GM23248 (cell line): ENCODE measurements at regions not wholly inside any gene's neighbourhood (a gene's known extent, or its start where the extent isn't known, plus 50 kb on each side); places are given as distances from the start of the nearest gene placed in this dataset.

Experiments
- DNase-seq: peaks from one replicate; pipeline ENCODE4 v3.0.0-alpha.2; 2015
- H2AFZ ChIP-seq: fragments of 200-600 bp; sonication (generic); 2 replicates; pipeline ENCODE4 v1.6.1; 2016; ENCODE audit warnings: antibody characterized with exemption
- H3F3A ChIP-seq: fragments of 200-600 bp; sonication (generic); 2 replicates; pipeline ENCODE4 v1.6.1; 2016; ENCODE audit warnings: mild to moderate bottlenecking, antibody characterized with exemption, mixed run types; ENCODE audit not compliant: insufficient read depth
- H3K27ac ChIP-seq: fragments of 200-600 bp; sonication (generic); 2 replicates; pipeline ENCODE4 v1.5.1; 2016; ENCODE audit warnings: mild to moderate bottlenecking
- H3K27me3 ChIP-seq: fragments of 200-600 bp; sonication (generic); replicated peaks from 2 replicates; pipeline ENCODE4 v1.6.1; 2016; ENCODE audit warnings: mild to moderate bottlenecking; ENCODE audit not compliant: insufficient read depth
- H3K36me3 ChIP-seq: fragments of 200-600 bp; sonication (generic); 2 replicates; pipeline ENCODE4 v1.6.1; 2016; ENCODE audit warnings: low read depth, mild to moderate bottlenecking
- H3K4me1 ChIP-seq: fragments of 200-600 bp; sonication (generic); 2 replicates; pipeline ENCODE4 v1.6.1; 2016; ENCODE audit warnings: mild to moderate bottlenecking; ENCODE audit not compliant: insufficient read depth
- H3K4me2 ChIP-seq: fragments of 200-600 bp; sonication (generic); one replicate; pipeline ENCODE4 v1.6.1; 2016; ENCODE audit warnings: mild to moderate bottlenecking; ENCODE audit not compliant: unreplicated experiment
- H3K4me3 ChIP-seq: fragments of 200-600 bp; sonication (generic); 2 replicates; pipeline ENCODE4 v1.5.1; 2016; ENCODE audit warnings: mild to moderate bottlenecking
- H3K79me2 ChIP-seq: fragments of 200-600 bp; sonication (generic); 2 replicates; pipeline ENCODE4 v1.6.1; 2016; ENCODE audit warnings: mild to moderate bottlenecking; ENCODE audit not compliant: insufficient read depth
- H3K9ac ChIP-seq: fragments of 200-600 bp; sonication (generic); 2 replicates; pipeline ENCODE4 v1.6.1; 2016; ENCODE audit warnings: mild to moderate bottlenecking
- H3K9me2 ChIP-seq: fragments of 200-600 bp; sonication (generic); 2 replicates; pipeline ENCODE4 v1.6.1; 2016; ENCODE audit warnings: mixed run types, mild to moderate bottlenecking, moderate library complexity; ENCODE audit not compliant: insufficient read depth
- H3K9me3 ChIP-seq: fragments of 200-600 bp; sonication (generic); one replicate; pipeline ENCODE4 v1.6.1; 2017; ENCODE audit warnings: low read depth
- H4K20me1 ChIP-seq: fragments of 200-600 bp; sonication (generic); 2 replicates; pipeline ENCODE4 v1.6.0; 2016; ENCODE audit not compliant: insufficient read depth
- EZH2 ChIP-seq: fragments of 200-600 bp; sonication (generic); IDR thresholded peaks from 2 replicates; pipeline ENCODE4 v1.6.1; 2018; ENCODE audit warnings: antibody characterized with exemption, mild to moderate bottlenecking; ENCODE audit not compliant: insufficient read depth, poor library complexity, severe bottlenecking
- EZH2phosphoT487 ChIP-seq: fragments of 200-600 bp; sonication (generic); IDR thresholded peaks from 2 replicates; pipeline ENCODE4 v1.6.1; 2018; ENCODE audit warnings: antibody characterized with exemption, moderate library complexity, mild to moderate bottlenecking, low read depth; ENCODE audit not compliant: insufficient read depth
- WGBS, 2 experiments: methylation state at CpG; one replicate each; pipeline ENCODE4 v1.1.6; 2015 to 2017; ENCODE audit warnings: low lambda C conversion rate in 2 of 2, low coverage in 1 of 2; ENCODE audit errors: missing lambda C conversion rate in 2 of 2; 5-methylcytosine and 5-hydroxymethylcytosine counted together
- in situ Hi-C: fragments of 300-500 bp; cut with MboI; formaldehyde crosslinking; loops from 2 replicates; pipeline ENCODE4 v1.15.0; 2020

DNA sequence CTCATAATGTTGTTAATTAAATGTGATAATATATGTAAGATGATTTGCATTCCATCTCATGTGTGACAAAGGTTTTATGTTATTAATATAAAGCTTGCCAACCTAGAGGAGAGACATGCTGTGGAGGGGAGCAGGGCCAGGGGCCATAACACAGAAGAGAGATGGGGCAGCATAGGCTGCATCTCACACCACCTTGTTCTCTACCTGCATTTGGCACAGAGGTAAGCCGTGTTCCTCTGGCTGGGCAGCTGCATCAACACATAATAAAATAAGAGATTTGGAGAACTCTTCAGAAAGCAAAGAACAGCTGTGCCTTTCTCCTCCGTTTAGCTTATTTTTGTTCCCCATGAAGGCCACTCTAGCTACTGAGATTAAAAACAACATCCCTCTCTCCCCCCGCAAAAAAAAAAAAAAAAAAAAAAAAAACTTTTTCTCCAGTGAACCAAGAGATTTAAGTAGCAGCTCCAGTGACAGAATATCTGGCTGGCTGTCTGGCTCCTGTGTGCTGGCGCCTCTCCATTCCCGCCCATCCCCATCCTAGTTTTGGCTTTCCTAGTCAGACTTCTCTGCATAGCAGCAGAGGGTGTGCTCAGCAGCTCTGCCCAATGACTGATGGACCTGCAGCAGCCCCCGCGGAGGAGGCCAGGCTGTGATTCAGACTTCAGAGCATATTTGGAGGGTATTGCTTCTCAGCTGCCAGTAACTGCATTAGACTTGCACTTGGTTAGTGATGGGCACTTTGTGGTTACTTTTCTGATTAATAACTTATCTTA, 52.2 kb upstream of the STXBP5L start:
- in situ Hi-C loops, result no loop called here
- no peaks in the 10 kb centered on the region for H3K36me3 ChIP-seq
- peaks cover 27% of the 10 kb centered on the region for H3K4me1 ChIP-seq
- no peak overlapping the region for H3K27ac ChIP-seq
- no peaks in the 10 kb centered on the region for H4K20me1 ChIP-seq
- no peak overlapping the region for H3K4me3 ChIP-seq
- WGBS, 2 experiments, result 4 to 5% methylated on average over 7 of the region's 7 CpGs
- peaks cover 8% of the 10 kb centered on the region for H3K27me3 ChIP-seq
- H3K9ac ChIP-seq, result no peak overlapping the region
- H2AFZ ChIP-seq, result 0 out of 2 replicates have a peak overlapping the region, but pooled peaks have one; percentile 14
- no peaks in the 10 kb centered on the region for H3K9me2 ChIP-seq
- H3F3A ChIP-seq, result no peaks in the 10 kb centered on the region
- H3K4me2 ChIP-seq, result peak overlapping the region; percentile 37
- no peaks in the 10 kb centered on the region for H3K79me2 ChIP-seq
- no peaks in the 10 kb centered on the region for H3K9me3 ChIP-seq
- TF ChIP-seq EZH2 (no peak), EZH2phosphoT487 (no peak)
- peak; percentile 94 for DNase-seq
